ENCODE measurements at regions not wholly inside any gene's neighbourhood (a gene's known extent, or its start where the extent isn't known, plus 50 kb on each side); places are given as distances from the start of the nearest gene placed in this dataset.

- TF ChIP-seq CTCF (IDR thresholded peaks at IDR 0.05; ENCODE audit: low read depth, low read length), result no peak
- H3K27ac ChIP-seq, result no peak overlapping the region
- no peak for DNase-seq
- peaks cover 3% of the 10 kb centered on the region for H3K9me3 ChIP-seq (ENCODE audit: severe bottlenecking)
- H3K4me3 ChIP-seq (ENCODE audit: low read depth, low read length), result no peak overlapping the region
- H3K27me3 ChIP-seq (ENCODE audit: insufficient read depth, low read depth, severe bottlenecking), result no peaks in the 10 kb centered on the region
- H3K36me3 ChIP-seq, result no peaks in the 10 kb centered on the region
Measured at GRCh38 chr12:125259178-125259867, 194.1 kb downstream of the AACS start.

GRCh38 chr12:125262851-125263250, 197.6 kb downstream of the AACS start:
- no peak for TF ChIP-seq CTCF (IDR thresholded peaks at IDR 0.05; ENCODE audit: low read depth, low read length)
- DNase-seq, result no peak
- no peak overlapping the region for H3K4me3 ChIP-seq (ENCODE audit: low read depth, low read length)
- H3K9me3 ChIP-seq (ENCODE audit: severe bottlenecking), result no peaks in the 10 kb centered on the region
- no peak overlapping the region for H3K27ac ChIP-seq
- no peaks in the 10 kb centered on the region for H3K36me3 ChIP-seq
- H3K27me3 ChIP-seq (ENCODE audit: insufficient read depth, low read depth, severe bottlenecking), result no peaks in the 10 kb centered on the region

- Histone ChIP-seq H3K27ac (no peak overlapping the region), H3K4me3 (ENCODE audit: low read depth, low read length) (no peak overlapping the region), H3K36me3 (no peaks in the 10 kb centered on the region), H3K27me3 (ENCODE audit: insufficient read depth, low read depth, severe bottlenecking) (no peaks in the 10 kb centered on the region), H3K9me3 (ENCODE audit: severe bottlenecking) (no peaks in the 10 kb centered on the region)
- no peak for DNase-seq
- no peak for TF ChIP-seq CTCF (IDR thresholded peaks at IDR 0.05; ENCODE audit: low read depth, low read length)
Measured at GRCh38 chr12:125263385-125263784, 198.2 kb downstream of the AACS start.

GRCh38 chr12:125267114-125267513, 201.9 kb downstream of the AACS start:
- no peak for TF ChIP-seq CTCF (IDR thresholded peaks at IDR 0.05; ENCODE audit: low read depth, low read length)
- Histone ChIP-seq H3K36me3 (no peaks in the 10 kb centered on the region), H3K4me3 (ENCODE audit: low read depth, low read length) (no peak overlapping the region)

GRCh38 chr12:125269276-125269675, 204.0 kb downstream of the AACS start:
- H3K27me3 ChIP-seq (ENCODE audit: insufficient read depth, low read depth, severe bottlenecking), result no peaks in the 10 kb centered on the region
- no peak overlapping the region for H3K27ac ChIP-seq
- no peak overlapping the region for H3K4me3 ChIP-seq (ENCODE audit: low read depth, low read length)
- no peaks in the 10 kb centered on the region for H3K36me3 ChIP-seq
- DNase-seq, result no peak
- no peak for TF ChIP-seq CTCF (IDR thresholded peaks at IDR 0.05; ENCODE audit: low read depth, low read length)
- H3K9me3 ChIP-seq (ENCODE audit: severe bottlenecking), result no peaks in the 10 kb centered on the region

More at GRCh38 chr12:125267114-125267513, 201.9 kb downstream of the AACS start:
- Histone ChIP-seq H3K27ac (no peak overlapping the region), H3K9me3 (ENCODE audit: severe bottlenecking) (no peaks in the 10 kb centered on the region), H3K27me3 (ENCODE audit: insufficient read depth, low read depth, severe bottlenecking) (no peaks in the 10 kb centered on the region)
- no peak for DNase-seq

- Histone ChIP-seq H3K4me3 (ENCODE audit: low read depth, low read length) (no peak overlapping the region), H3K27me3 (ENCODE audit: insufficient read depth, low read depth, severe bottlenecking) (no peaks in the 10 kb centered on the region), H3K9me3 (ENCODE audit: severe bottlenecking) (no peaks in the 10 kb centered on the region), H3K27ac (no peak overlapping the region), H3K36me3 (no peaks in the 10 kb centered on the region)
- no peak for TF ChIP-seq CTCF (IDR thresholded peaks at IDR 0.05; ENCODE audit: low read depth, low read length)
- peak; percentile 42 for DNase-seq
Measured at GRCh38 chr12:125271892-125272291, 206.7 kb downstream of the AACS start.
